Activated CD4-positive, alpha-beta memory T cell treated with anti-CD3 and anti-CD28 coated beads, Interleukin-2, amount 10 ng/mL, durations not matched to agents 7 days and 5 days (primary cell): ENCODE measurements at regions not wholly inside any gene's neighbourhood (a gene's known extent, or its start where the extent isn't known, plus 50 kb on each side); places are given as distances from the start of the nearest gene placed in this dataset.
"Not testable (repeated sequence)": the region's sequence is repeated elsewhere in the genome, so short reads cannot be mapped to it uniquely, and the experiment has no call there.

ENCODE experiments used
- CTCF ChIA-PET: fragments of 350-600 bp; sonication (Branson Sonifier 250); formaldehyde crosslinking; loops from one replicate; lab custom pipeline; 2021; ENCODE audit warnings: antibody characterized with exemption, inconsistent platforms; lab: Charles Lee
- POLR2A ChIA-PET: fragments of 350-600 bp; sonication (Branson Sonifier 250); formaldehyde crosslinking; loops from one replicate; lab custom pipeline; 2021; ENCODE audit warnings: antibody characterized with exemption; lab: Charles Lee
- DNase-seq: peaks from one replicate; pipeline ENCODE4 v3.0.0-alpha.2; 2020
- H3K27ac Mint-ChIP-seq: one replicate; pipeline ENCODE4 v1.8.0; 2021; ENCODE audit warnings: mild to moderate bottlenecking, mixed read lengths
- H3K27me3 Mint-ChIP-seq: one replicate; pipeline ENCODE4 v1.8.0; 2021; ENCODE audit warnings: mixed read lengths
- H3K36me3 Mint-ChIP-seq: one replicate; pipeline ENCODE4 v1.8.0; 2021; ENCODE audit warnings: low read depth, mixed read lengths
- H3K4me1 Mint-ChIP-seq: one replicate; pipeline ENCODE4 v1.8.0; 2021; ENCODE audit warnings: mixed read lengths
- H3K4me3 Mint-ChIP-seq: one replicate; pipeline ENCODE4 v1.8.0; 2021; ENCODE audit warnings: mild to moderate bottlenecking, mixed read lengths
- H3K9me3 Mint-ChIP-seq: one replicate; pipeline ENCODE4 v1.8.0; 2021; ENCODE audit warnings: mixed read lengths

DNA sequence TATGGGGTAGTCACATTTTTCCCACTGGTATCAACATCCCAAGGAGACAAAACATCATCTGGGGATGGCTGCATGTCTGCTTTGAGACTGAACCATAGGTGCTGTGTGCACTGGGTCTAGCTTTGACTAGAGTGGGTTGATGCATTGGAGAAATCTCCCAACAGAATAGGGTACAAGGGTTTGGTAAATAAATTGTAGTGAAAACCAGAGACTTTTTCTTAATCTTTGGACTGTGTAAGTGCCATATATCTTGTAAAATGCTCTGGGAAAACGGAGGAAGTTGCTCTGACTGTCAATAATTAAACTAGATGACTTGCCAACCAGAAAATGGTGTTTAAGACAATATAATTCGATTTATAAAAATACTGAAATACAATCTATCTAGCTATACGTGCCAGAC, 1064.0 kb upstream of the SLIT2 start:
- Mint-ChIP-seq H3K4me3 (no peak overlapping the region), H3K36me3 (no peaks in the 10 kb centered on the region), H3K27ac (no peak overlapping the region), H3K9me3 (peaks cover 6% of the 10 kb centered on the region), H3K4me1 (no peaks in the 10 kb centered on the region), H3K27me3 (no peaks in the 10 kb centered on the region)
- CTCF ChIA-PET = no interaction called here
- no peak for DNase-seq
- POLR2A ChIA-PET = no interaction called here

GRCh38 chr4:19187096-19187495, 1064.6 kb upstream of the SLIT2 start:
- ChIA-PET POLR2A (no interaction called here), CTCF (no interaction called here)
- no peaks in the 10 kb centered on the region for H3K4me1 Mint-ChIP-seq
- peaks cover 10% of the 10 kb centered on the region for H3K9me3 Mint-ChIP-seq
- no peaks in the 10 kb centered on the region for H3K27me3 Mint-ChIP-seq
- H3K27ac Mint-ChIP-seq = no peak overlapping the region
- H3K36me3 Mint-ChIP-seq = no peaks in the 10 kb centered on the region
- no peak overlapping the region for H3K4me3 Mint-ChIP-seq
- no peak for DNase-seq

DNA sequence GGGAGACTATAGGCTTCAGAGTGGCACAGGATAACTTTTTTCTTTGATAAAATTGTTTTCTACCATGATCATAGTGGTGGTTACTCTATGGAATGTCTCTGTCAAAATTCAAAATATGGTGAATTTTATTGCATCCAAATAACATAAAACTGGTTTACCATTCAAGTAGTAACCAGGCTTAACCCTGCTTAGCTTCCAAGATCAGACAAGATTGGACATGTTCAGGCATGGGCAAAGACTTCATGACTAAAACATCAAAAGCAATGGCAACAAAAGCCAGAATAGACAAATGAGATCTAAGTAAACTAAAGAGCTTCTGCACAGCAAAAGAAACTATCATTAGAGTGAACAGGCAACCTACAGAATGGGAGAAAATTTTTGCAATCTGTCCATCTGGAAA, 1070.1 kb upstream of the SLIT2 start:
- DNase-seq, H3K4me3 Mint-ChIP-seq: not testable (repeated sequence)

GRCh38 chr4:19178835-19179234, 1072.9 kb upstream of the SLIT2 start:
- no peaks in the 10 kb centered on the region for H3K36me3 Mint-ChIP-seq
- CTCF ChIA-PET = no interaction called here

More for the DNA sequence above, 1070.1 kb upstream of the SLIT2 start:
- H3K27me3 Mint-ChIP-seq, POLR2A ChIA-PET, H3K4me1 Mint-ChIP-seq, H3K27ac Mint-ChIP-seq, H3K36me3 Mint-ChIP-seq, CTCF ChIA-PET: not testable (repeated sequence)
- peaks cover 20% of the 10 kb centered on the region for H3K9me3 Mint-ChIP-seq

DNA sequence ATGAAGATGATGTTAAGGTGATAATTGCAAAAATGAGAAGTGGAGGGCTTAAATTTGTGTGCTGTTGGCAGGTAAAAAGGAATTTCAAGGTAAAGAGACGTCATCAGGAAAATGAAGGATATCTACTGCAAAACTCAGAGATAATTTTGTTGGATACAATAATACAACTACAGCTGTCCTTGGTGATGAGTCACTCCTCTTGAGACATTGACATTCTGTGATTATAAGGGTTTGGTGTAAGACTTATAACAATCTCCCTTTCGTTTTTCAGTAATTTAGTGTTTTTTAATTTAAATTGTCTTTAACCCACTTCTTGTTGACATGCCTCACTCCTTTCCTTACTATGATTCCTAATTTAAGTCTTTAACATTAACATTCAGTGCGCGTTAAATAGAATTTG, 1074.1 kb upstream of the SLIT2 start:
- CTCF ChIA-PET = no interaction called here
- POLR2A ChIA-PET = no interaction called here

More at GRCh38 chr4:19178835-19179234, 1072.9 kb upstream of the SLIT2 start:
- Mint-ChIP-seq H3K4me3 (no peak overlapping the region), H3K27ac (no peak overlapping the region), H3K27me3 (no peaks in the 10 kb centered on the region), H3K4me1 (no peaks in the 10 kb centered on the region), H3K9me3 (peaks cover 16% of the 10 kb centered on the region)
- POLR2A ChIA-PET = no interaction called here
- no peak for DNase-seq

DNA sequence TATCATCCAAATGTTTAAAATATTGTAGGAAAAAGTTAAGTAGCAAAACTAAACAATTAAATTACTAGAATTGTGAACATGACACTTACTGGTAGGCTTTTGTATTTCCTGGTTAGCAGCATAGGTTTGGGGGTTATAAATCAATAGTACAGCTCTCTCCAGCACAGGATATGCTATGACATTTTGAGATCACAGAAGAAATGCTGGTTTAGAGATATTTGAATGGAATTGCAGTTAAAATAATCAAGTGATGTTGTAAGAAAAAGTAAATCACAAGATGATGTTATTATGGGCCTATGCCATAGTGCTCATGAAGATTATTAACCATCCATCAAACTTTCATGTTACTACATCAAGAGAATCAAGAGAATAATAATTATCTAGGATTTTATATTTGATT, 1079.9 kb upstream of the SLIT2 start:
- Mint-ChIP-seq H3K4me3 (no peak overlapping the region), H3K36me3 (no peaks in the 10 kb centered on the region), H3K4me1 (no peaks in the 10 kb centered on the region), H3K27ac (no peak overlapping the region), H3K9me3 (peaks cover 4% of the 10 kb centered on the region), H3K27me3 (no peaks in the 10 kb centered on the region)
- ChIA-PET POLR2A (no interaction called here), CTCF (no interaction called here)
- DNase-seq = no peak

More for the DNA sequence above, 1074.1 kb upstream of the SLIT2 start:
- DNase-seq = no peak
- peaks cover 15% of the 10 kb centered on the region for H3K9me3 Mint-ChIP-seq
- H3K36me3 Mint-ChIP-seq = no peaks in the 10 kb centered on the region
- H3K4me3 Mint-ChIP-seq = no peak overlapping the region
- no peak overlapping the region for H3K27ac Mint-ChIP-seq
- H3K27me3 Mint-ChIP-seq = no peaks in the 10 kb centered on the region
- no peaks in the 10 kb centered on the region for H3K4me1 Mint-ChIP-seq

- Mint-ChIP-seq H3K4me1 (no peaks in the 10 kb centered on the region), H3K27me3 (no peaks in the 10 kb centered on the region), H3K9me3 (peaks cover 6% of the 10 kb centered on the region), H3K27ac (no peak overlapping the region), H3K36me3 (no peaks in the 10 kb centered on the region), H3K4me3 (no peak overlapping the region)
- no peak for DNase-seq
- CTCF ChIA-PET = no interaction called here
- POLR2A ChIA-PET = no interaction called here
Observed at GRCh38 chr4:19167311-19167710, 1084.4 kb upstream of the SLIT2 start.

GRCh38 chr4:19164334-19164733, 1087.4 kb upstream of the SLIT2 start:
- DNase-seq = no peak
- Mint-ChIP-seq H3K27me3 (no peaks in the 10 kb centered on the region), H3K9me3 (peaks cover 4% of the 10 kb centered on the region), H3K27ac (no peak overlapping the region), H3K4me3 (no peak overlapping the region), H3K36me3 (no peaks in the 10 kb centered on the region), H3K4me1 (no peaks in the 10 kb centered on the region)
- POLR2A ChIA-PET = no interaction called here
- CTCF ChIA-PET = no interaction called here

- Mint-ChIP-seq H3K4me3 (no peak overlapping the region), H3K4me1 (no peaks in the 10 kb centered on the region), H3K27ac (no peak overlapping the region), H3K27me3 (no peaks in the 10 kb centered on the region), H3K9me3 (peaks cover 13% of the 10 kb centered on the region), H3K36me3 (no peaks in the 10 kb centered on the region)
- POLR2A ChIA-PET = no interaction called here
- CTCF ChIA-PET = interaction anchor here (0.6 kb wide), 1 partner anchor 930 kb away, joined by 3 read pairs; no protein-coding TSS in a partner anchor
- no peak for DNase-seq
Observed at GRCh38 chr4:19159874-19160273, 1091.8 kb upstream of the SLIT2 start.

DNA sequence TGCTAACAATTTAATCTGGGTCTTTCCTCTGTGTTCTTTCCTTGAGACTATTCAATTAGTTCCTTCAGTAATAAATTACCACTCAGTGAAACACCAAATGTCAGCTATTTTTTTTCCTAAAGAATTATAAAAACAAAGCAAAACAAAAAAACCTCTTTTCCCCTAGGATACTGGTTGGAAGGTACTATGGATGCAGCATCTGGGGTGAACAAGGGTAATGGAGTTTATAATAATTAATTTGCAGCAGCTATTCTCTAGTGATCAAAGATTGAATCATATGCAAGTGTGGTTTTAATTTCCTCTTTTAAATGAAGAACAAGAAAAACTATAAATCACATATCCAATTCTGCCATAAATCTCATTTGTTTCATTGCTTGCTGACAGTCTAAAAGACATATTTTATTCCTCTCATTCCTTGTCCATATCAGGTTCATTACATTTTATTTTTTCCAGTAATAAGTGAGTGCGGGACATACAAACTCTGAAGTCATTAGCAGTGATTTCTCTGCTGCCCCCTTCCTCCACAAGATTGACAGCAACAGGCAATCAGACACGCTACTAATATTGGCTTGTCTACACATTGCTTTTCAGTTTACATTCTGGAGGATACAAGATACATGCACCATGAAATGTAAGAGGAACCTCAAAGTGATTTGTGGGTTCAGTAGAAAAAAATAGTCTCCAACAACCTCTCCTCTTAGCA, 1093.4 kb upstream of the SLIT2 start:
- H3K9me3 Mint-ChIP-seq = peaks cover 18% of the 10 kb centered on the region
- ChIA-PET POLR2A (no interaction called here), CTCF (no interaction called here)
- no peaks in the 10 kb centered on the region for H3K27me3 Mint-ChIP-seq
- H3K27ac Mint-ChIP-seq = no peak overlapping the region
- no peaks in the 10 kb centered on the region for H3K36me3 Mint-ChIP-seq
- no peak overlapping the region for H3K4me3 Mint-ChIP-seq
- no peaks in the 10 kb centered on the region for H3K4me1 Mint-ChIP-seq
- no peak for DNase-seq

DNA sequence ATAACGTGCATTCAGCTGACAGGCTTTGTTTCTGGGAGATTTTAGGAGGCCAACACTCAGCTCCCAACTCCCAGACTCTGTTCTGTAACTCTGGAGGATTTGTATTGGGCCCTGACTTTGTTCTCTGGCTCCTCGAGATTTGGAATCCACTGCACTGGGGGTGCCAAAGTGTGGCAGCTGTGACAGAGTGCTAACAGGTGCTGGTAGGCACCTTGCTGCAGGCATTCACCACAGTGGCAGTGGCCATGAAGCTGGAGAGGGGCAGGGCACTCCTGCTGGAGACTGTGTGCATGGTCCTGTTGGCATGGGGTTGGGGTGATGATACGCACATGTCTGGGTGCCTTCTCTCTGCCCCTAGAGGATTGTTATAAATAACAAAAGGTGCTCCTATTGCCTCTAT, 1094.9 kb upstream of the SLIT2 start:
- Mint-ChIP-seq H3K4me3 (no peak overlapping the region), H3K9me3 (peaks cover 18% of the 10 kb centered on the region), H3K36me3 (no peaks in the 10 kb centered on the region), H3K27ac (no peak overlapping the region), H3K27me3 (no peaks in the 10 kb centered on the region), H3K4me1 (no peaks in the 10 kb centered on the region)
- CTCF ChIA-PET = no interaction called here
- no peak for DNase-seq
- POLR2A ChIA-PET = no interaction called here

GRCh38 chr4:19155568-19155967, 1096.1 kb upstream of the SLIT2 start:
- Mint-ChIP-seq H3K27me3 (no peaks in the 10 kb centered on the region), H3K4me1 (no peaks in the 10 kb centered on the region), H3K36me3 (no peaks in the 10 kb centered on the region), H3K27ac (no peak overlapping the region), H3K9me3 (peaks cover 18% of the 10 kb centered on the region), H3K4me3 (no peak overlapping the region)
- CTCF ChIA-PET = no interaction called here
- DNase-seq = no peak
- POLR2A ChIA-PET = no interaction called here

- DNase-seq, H3K27ac Mint-ChIP-seq, H3K4me3 Mint-ChIP-seq, CTCF ChIA-PET, H3K27me3 Mint-ChIP-seq, H3K36me3 Mint-ChIP-seq, H3K4me1 Mint-ChIP-seq, POLR2A ChIA-PET: not testable (repeated sequence)
- peaks cover 22% of the 10 kb centered on the region for H3K9me3 Mint-ChIP-seq
Observed at GRCh38 chr4:19154267-19154666, 1097.4 kb upstream of the SLIT2 start.

DNA sequence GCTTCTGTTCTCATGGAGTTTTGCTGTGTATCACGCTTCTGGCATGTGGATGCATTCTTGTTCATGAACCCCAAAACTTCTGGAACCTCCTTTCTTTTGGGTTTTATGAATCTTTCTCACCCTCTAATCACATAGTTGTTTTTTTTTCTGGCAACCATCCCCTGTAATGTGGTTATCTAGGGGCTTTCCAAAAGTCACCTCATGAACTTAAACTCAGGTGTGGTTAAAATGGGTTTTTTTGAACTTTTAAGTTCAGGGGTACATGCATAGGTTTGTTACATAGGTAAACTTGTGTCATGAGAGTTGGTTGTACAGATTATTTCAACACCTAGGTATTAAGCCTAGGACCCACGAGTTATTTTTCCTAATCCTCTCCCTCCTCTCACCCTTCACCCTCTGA, 1099.4 kb upstream of the SLIT2 start:
- no peak for DNase-seq
- H3K9me3 Mint-ChIP-seq = peaks cover 22% of the 10 kb centered on the region
- H3K27me3 Mint-ChIP-seq = no peaks in the 10 kb centered on the region
- ChIA-PET CTCF (no interaction called here), POLR2A (no interaction called here)
- no peaks in the 10 kb centered on the region for H3K4me1 Mint-ChIP-seq
- H3K36me3 Mint-ChIP-seq = no peaks in the 10 kb centered on the region
- no peak overlapping the region for H3K4me3 Mint-ChIP-seq
- no peak overlapping the region for H3K27ac Mint-ChIP-seq
